Mucosa of descending colon (tissue), 3 donors: ENCODE measurements at regions not wholly inside any gene's neighbourhood (a gene's known extent, or its start where the extent isn't known, plus 50 kb on each side); places are given as distances from the start of the nearest gene placed in this dataset.

ENCODE experiments used
- ATAC-seq: fragments of 200-7000 bp; cut with Tn5 transposase; one replicate; pipeline ENCODE4 v1.9.1; 2020; ENCODE audit warnings: mild to moderate bottlenecking, moderate library complexity
- DNase-seq, 3 donors: peaks; one replicate each; pipeline ENCODE4 v3.0.0-alpha.2; 2020
- H3K36me3 ChIP-seq: fragments of 200-600 bp; one replicate; pipeline ENCODE4 v1.8.0; 2021; ENCODE audit warnings: low read depth, mild to moderate bottlenecking
- H3K4me1 ChIP-seq: fragments of 200-600 bp; one replicate; pipeline ENCODE4 v1.8.0; 2021; ENCODE audit warnings: low read depth, mild to moderate bottlenecking
- H3K4me3 ChIP-seq: fragments of 200-600 bp; one replicate; pipeline ENCODE4 v1.8.0; 2021; ENCODE audit warnings: mild to moderate bottlenecking
- H3K9me3 ChIP-seq: fragments of 200-600 bp; one replicate; pipeline ENCODE4 v1.8.0; 2021; ENCODE audit warnings: mild to moderate bottlenecking
- intact Hi-C, 2 donors: fragments of 100-400 bp; cut with DNase I in 1 of 2; cut with micrococcal nuclease in 1 of 2; formaldehyde crosslinking; loops; one replicate each; pipeline versions ENCODE4 v1.11.0 to v1.11.1; 2022; cut with DNase I, micrococcal nuclease
- TF ChIP-seq, protein P1 (sequence below): fragments of 200-600 bp; IDR thresholded peaks from one replicate; pipeline ENCODE4 v1.8.0; 2022; ENCODE audit warnings: antibody characterized with exemption, mild to moderate bottlenecking
- donor health status: DM: no; HTN: no; CAD: no; lungs with moderate emphysema.
- donor health status: DM: no; HTN: no; CAD: no.
- donor health status: DM: no; HTN: yes; CAD: no.

DNA sequence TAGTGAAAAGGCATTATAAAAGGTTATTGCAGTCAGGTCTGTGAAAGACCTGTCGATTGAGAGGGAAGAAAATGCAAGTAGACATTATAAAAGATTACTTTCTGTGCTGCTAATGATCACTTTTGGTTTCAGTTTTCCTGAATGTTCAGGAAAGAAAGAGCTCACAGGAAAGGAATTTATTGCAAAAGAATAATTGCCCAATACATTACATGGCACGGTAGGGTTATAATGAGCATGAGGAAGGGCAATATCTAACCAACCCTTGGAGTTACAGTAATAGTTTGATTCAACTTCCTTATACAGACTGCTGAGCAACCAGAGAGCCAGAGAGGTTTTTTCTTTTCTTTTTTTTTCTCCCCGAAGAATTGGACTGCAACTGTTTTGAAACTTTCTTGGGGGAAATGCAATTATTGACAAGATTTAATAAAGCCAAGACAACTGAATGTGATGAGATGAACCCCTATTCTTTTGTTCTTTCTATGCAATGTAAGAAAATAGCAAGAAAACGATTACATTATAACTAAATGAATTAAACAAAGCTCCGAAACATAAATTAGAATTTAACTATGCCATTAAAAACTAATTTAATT, 247.0 kb downstream of the C4orf33 start:
- DNase-seq (no peak), ATAC-seq (peak; percentile 98)
- Histone ChIP-seq H3K36me3 (no peaks in the 10 kb centered on the region), H3K9me3 (no peaks in the 10 kb centered on the region), H3K4me1 (peaks cover 6% of the 10 kb centered on the region), H3K4me3 (no peak overlapping the region)
- TF ChIP-seq, protein P1, sequence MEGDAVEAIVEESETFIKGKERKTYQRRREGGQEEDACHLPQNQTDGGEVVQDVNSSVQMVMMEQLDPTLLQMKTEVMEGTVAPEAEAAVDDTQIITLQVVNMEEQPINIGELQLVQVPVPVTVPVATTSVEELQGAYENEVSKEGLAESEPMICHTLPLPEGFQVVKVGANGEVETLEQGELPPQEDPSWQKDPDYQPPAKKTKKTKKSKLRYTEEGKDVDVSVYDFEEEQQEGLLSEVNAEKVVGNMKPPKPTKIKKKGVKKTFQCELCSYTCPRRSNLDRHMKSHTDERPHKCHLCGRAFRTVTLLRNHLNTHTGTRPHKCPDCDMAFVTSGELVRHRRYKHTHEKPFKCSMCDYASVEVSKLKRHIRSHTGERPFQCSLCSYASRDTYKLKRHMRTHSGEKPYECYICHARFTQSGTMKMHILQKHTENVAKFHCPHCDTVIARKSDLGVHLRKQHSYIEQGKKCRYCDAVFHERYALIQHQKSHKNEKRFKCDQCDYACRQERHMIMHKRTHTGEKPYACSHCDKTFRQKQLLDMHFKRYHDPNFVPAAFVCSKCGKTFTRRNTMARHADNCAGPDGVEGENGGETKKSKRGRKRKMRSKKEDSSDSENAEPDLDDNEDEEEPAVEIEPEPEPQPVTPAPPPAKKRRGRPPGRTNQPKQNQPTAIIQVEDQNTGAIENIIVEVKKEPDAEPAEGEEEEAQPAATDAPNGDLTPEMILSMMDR, result no peak
- intact Hi-C loops, result loop anchor here in 1 of 2 donors (10.0 kb wide), 1 partner anchor 302 kb away; no protein-coding TSS in a partner anchor

DNA sequence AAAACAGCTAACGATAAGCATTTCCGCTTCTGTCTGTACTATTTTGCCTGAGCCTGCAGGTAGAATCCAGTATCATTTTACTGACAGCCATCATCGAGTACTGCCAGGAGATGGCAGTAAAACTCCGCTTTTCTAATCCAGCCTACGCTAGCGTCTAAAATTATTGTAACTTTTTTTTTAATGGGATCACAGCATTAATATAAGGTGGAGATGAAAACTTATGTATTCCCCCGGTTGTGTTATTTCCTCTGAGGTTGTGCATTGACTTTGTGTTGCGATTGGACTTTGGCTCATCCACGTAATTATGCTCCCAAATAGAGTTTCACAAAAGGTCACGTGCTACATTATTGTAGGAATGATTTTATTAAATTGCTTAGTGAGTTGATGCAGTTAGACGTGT, 248.1 kb downstream of the C4orf33 start:
- no peaks in the 10 kb centered on the region for H3K9me3 ChIP-seq
- no peaks in the 10 kb centered on the region for H3K36me3 ChIP-seq
- H3K4me3 ChIP-seq, result no peak overlapping the region
- TF ChIP-seq, protein P1, result peak; percentile 46
- peak; percentile 87 for ATAC-seq
- peaks cover 6% of the 10 kb centered on the region for H3K4me1 ChIP-seq
- intact Hi-C loops, result loop anchor here in 1 of 2 donors (10.0 kb wide), 1 partner anchor 301 kb away; no protein-coding TSS in a partner anchor
- peak in 1 of 3 donors; percentile 67 for DNase-seq

DNA sequence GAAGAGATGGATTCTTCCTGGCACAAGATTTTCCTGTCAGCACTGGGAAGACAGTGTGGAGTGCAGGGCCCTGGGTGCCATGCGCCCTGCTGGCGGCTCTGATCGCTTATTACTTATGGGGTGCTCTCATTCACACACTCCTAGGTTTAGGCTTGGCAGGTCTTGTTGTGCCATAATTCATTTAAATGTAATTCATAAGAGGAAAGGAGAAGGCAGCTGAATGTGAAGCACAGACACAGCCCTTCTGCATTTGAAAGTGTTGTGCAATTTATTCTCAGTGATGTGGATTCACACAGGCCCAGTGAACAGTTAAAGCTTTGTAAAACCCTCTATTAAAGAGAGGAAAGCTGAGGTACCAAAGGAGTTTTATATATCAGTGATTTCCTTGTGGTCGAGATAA, 249.7 kb downstream of the C4orf33 start:
- H3K4me3 ChIP-seq, result no peak overlapping the region
- TF ChIP-seq, protein P1, result no peak
- DNase-seq (no peak), ATAC-seq (no peak)
- H3K4me1 ChIP-seq, result peaks cover 6% of the 10 kb centered on the region
- no peaks in the 10 kb centered on the region for H3K9me3 ChIP-seq
- intact Hi-C loops, result loop anchor here in 1 of 2 donors (10.0 kb wide), 1 partner anchor 299 kb away; no protein-coding TSS in a partner anchor
- no peaks in the 10 kb centered on the region for H3K36me3 ChIP-seq

DNA sequence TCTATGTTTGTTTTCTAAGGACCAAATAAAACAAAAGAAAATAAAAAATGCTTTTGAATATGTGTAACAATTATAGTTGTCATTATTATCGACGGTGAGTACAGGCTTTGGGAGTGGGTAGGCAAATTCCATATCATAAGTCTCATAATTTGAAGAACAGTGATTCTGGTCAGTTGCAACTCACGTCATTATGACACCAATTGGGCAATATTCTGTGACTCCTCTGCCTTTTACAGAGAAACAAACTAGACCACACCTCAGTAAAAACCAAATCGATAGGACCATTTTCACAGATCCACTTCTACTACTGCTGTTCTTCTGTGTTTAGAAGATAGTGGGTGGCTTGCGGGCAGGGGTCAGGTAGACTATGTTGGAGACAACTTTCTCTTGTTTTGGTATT, 250.1 kb downstream of the C4orf33 start:
- Histone ChIP-seq H3K4me1 (peaks cover 6% of the 10 kb centered on the region), H3K9me3 (no peaks in the 10 kb centered on the region), H3K4me3 (no peak overlapping the region), H3K36me3 (no peaks in the 10 kb centered on the region)
- intact Hi-C loops, result loop anchor here in 1 of 2 donors (10.0 kb wide), 1 partner anchor 299 kb away; no protein-coding TSS in a partner anchor
- ATAC-seq, result no peak
- TF ChIP-seq, protein P1, result no peak
- no peak for DNase-seq

DNA sequence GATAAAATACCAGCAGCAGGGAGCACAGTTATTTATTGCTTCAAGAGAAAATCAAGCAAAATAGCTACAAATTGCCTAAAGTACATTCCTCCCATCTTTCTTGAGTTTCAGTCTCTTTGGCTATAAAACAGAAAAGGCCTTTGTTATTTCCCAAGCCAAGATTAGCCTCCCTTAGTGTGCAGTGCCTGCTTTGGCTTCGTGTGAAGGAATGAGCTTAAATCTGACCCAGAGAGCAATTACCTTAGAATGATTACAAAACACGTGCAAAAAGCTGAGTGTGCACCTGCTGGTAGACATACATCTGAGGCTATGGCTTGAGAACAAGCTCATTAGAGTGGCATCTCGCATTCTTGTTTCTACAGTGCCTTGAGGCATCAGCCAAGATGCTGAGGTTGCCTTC, 250.8 kb downstream of the C4orf33 start:
- ATAC-seq (no peak), DNase-seq (no peak)
- TF ChIP-seq, protein P1, result no peak
- intact Hi-C loops, result loop anchor here in 1 of 2 donors (10.0 kb wide), 1 partner anchor 298 kb away; no protein-coding TSS in a partner anchor
- no peaks in the 10 kb centered on the region for H3K36me3 ChIP-seq
- no peaks in the 10 kb centered on the region for H3K9me3 ChIP-seq
- H3K4me1 ChIP-seq, result peaks cover 6% of the 10 kb centered on the region
- no peak overlapping the region for H3K4me3 ChIP-seq
